Mesendoderm (in vitro differentiated cells): ENCODE measurements at regions not wholly inside any gene's neighbourhood (a gene's known extent, or its start where the extent isn't known, plus 50 kb on each side); places are given as distances from the start of the nearest gene placed in this dataset.

ENCODE experiments used
- DNase-seq: peaks from one replicate; pipeline ENCODE4 v3.0.0; 2013
- H2AK5ac ChIP-seq: 2 replicates; pipeline ENCODE4 v1.6.1; 2013; ENCODE audit warnings: low read length, inconsistent platforms
- H2BK120ac ChIP-seq: 2 replicates; pipeline ENCODE4 v1.6.1; 2013; ENCODE audit warnings: low read depth, mild to moderate bottlenecking, low read length, moderate library complexity, mixed read lengths
- H2BK15ac ChIP-seq: replicated peaks from 2 replicates; pipeline ENCODE4 v1.6.1; 2013; ENCODE audit warnings: low read depth, mild to moderate bottlenecking, moderate library complexity
- H2BK5ac ChIP-seq: 2 replicates; pipeline ENCODE4 v1.6.1; 2013; ENCODE audit warnings: low read length, inconsistent platforms
- H3K18ac ChIP-seq: 2 replicates; pipeline ENCODE4 v1.6.1; 2013; ENCODE audit warnings: mild to moderate bottlenecking, low read length, mixed read lengths
- H3K23ac ChIP-seq: one replicate; pipeline ENCODE4 v1.6.1; 2013; ENCODE audit warnings: low read length
- H3K27ac ChIP-seq: 2 replicates; pipeline ENCODE4 v1.5.1; 2013; ENCODE audit warnings: low read depth, mild to moderate bottlenecking, inconsistent platforms, low read length, moderate library complexity
- H3K27me3 ChIP-seq: 2 replicates; pipeline ENCODE4 v1.6.1; 2013; ENCODE audit warnings: low read length, control low read depth, mild to moderate bottlenecking, inconsistent platforms; ENCODE audit not compliant: insufficient read depth, poor library complexity
- H3K36me3 ChIP-seq: 2 replicates; pipeline ENCODE4 v1.6.1; 2013; ENCODE audit warnings: low read length, inconsistent platforms; ENCODE audit not compliant: control insufficient read depth, insufficient read depth
- H3K4ac ChIP-seq: one replicate; pipeline ENCODE4 v1.6.1; 2013; ENCODE audit warnings: low read depth, mild to moderate bottlenecking, low read length, moderate library complexity
- H3K4me1 ChIP-seq: 2 replicates; pipeline ENCODE4 v1.6.1; 2013; ENCODE audit warnings: low read depth, low read length, inconsistent platforms; ENCODE audit not compliant: control insufficient read depth
- H3K4me2 ChIP-seq: 2 replicates; pipeline ENCODE4 v1.6.1; 2013; ENCODE audit warnings: low read length
- H3K4me3 ChIP-seq: 2 replicates; pipeline ENCODE4 v1.5.1; 2013; ENCODE audit warnings: mild to moderate bottlenecking, low read length
- H3K56ac ChIP-seq: one replicate; pipeline ENCODE4 v1.6.1; 2013; ENCODE audit warnings: low read length
- H3K79me1 ChIP-seq: 2 replicates; pipeline ENCODE4 v1.6.1; 2013; ENCODE audit warnings: low read length, inconsistent platforms
- H3K79me2 ChIP-seq: 2 replicates; pipeline ENCODE4 v1.6.1; 2013; ENCODE audit warnings: mild to moderate bottlenecking, low read length; ENCODE audit not compliant: control insufficient read depth, insufficient read depth
- H3K9ac ChIP-seq: 2 replicates; pipeline ENCODE4 v1.6.1; 2013; ENCODE audit warnings: low read length, inconsistent platforms
- H4K5ac ChIP-seq: one replicate; pipeline ENCODE4 v1.6.1; 2013; ENCODE audit warnings: low read length
- H4K8ac ChIP-seq: one replicate; pipeline ENCODE4 v1.6.1; 2013; ENCODE audit warnings: low read depth, mild to moderate bottlenecking, control low read depth, low read length, moderate library complexity
- WGBS: extraction: QIAGEN DNeasy Blood & Tissue Kit; methylation state at CpG from one replicate; pipeline ENCODE4 v1.1.7; 2013; ENCODE audit warnings: low lambda C conversion rate, missing lambda C conversion rate; ENCODE audit not compliant: insufficient coverage; ENCODE audit errors: extremely low coverage; 5-methylcytosine and 5-hydroxymethylcytosine counted together

DNA sequence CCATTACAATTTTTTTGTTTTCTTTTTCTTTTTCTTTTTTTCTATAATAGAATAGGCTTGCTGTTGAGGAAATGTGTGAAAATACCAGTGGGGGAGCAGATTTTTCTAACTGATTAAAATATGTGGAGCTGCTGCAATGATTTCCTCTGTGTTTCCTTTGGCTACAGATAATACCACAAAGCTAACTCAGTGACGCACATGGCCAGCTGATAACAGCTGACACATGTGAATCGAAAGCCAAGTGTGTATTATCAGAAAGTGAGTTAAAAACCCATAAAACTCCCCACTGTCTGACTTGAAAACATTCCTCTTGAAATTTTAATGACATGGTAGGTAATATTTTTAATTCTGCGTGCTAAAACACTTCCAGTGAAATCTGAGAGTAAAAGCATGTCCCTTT, 70.8 kb upstream of the AHI1 start:
- H3K18ac ChIP-seq = no peak overlapping the region
- H3K36me3 ChIP-seq = no peaks in the 10 kb centered on the region
- H3K4me3 ChIP-seq = no peak overlapping the region
- no peak overlapping the region for H3K27ac ChIP-seq
- H4K5ac ChIP-seq = no peak overlapping the region
- no peaks in the 10 kb centered on the region for H3K79me2 ChIP-seq
- no peaks in the 10 kb centered on the region for H3K27me3 ChIP-seq
- H3K4ac ChIP-seq = no peak overlapping the region
- H3K56ac ChIP-seq = no peak overlapping the region
- H2BK5ac ChIP-seq = no peak overlapping the region
- H3K9ac ChIP-seq = no peak overlapping the region
- no peaks in the 10 kb centered on the region for H3K79me1 ChIP-seq
- no peak overlapping the region for H2BK15ac ChIP-seq
- no peak overlapping the region for H3K23ac ChIP-seq
- H4K8ac ChIP-seq = no peak overlapping the region
- WGBS = no CpG with 5 or more reads among the region's 3 CpGs
- peak; percentile 32 for DNase-seq
- no peaks in the 10 kb centered on the region for H3K4me1 ChIP-seq
- H2BK120ac ChIP-seq = no peak overlapping the region
- no peak overlapping the region for H3K4me2 ChIP-seq
- no peak overlapping the region for H2AK5ac ChIP-seq

- Histone ChIP-seq H2BK5ac (no peak overlapping the region), H3K27me3 (no peaks in the 10 kb centered on the region), H3K4me3 (no peak overlapping the region), H3K79me1 (no peaks in the 10 kb centered on the region), H3K79me2 (no peaks in the 10 kb centered on the region), H3K56ac (no peak overlapping the region), H2AK5ac (no peak overlapping the region), H3K4me2 (no peak overlapping the region), H3K4ac (no peak overlapping the region), H3K18ac (no peak overlapping the region), H3K23ac (no peak overlapping the region), H3K27ac (no peak overlapping the region), H4K5ac (no peak overlapping the region), H4K8ac (no peak overlapping the region), H2BK120ac (no peak overlapping the region), H2BK15ac (no peak overlapping the region), H3K4me1 (no peaks in the 10 kb centered on the region), H3K36me3 (no peaks in the 10 kb centered on the region), H3K9ac (no peak overlapping the region)
- no CpG with 5 or more reads among the region's 1 CpG for WGBS
- no peak for DNase-seq
Observed at GRCh38 chr6:135572051-135572450, 74.5 kb upstream of the AHI1 start.

DNA sequence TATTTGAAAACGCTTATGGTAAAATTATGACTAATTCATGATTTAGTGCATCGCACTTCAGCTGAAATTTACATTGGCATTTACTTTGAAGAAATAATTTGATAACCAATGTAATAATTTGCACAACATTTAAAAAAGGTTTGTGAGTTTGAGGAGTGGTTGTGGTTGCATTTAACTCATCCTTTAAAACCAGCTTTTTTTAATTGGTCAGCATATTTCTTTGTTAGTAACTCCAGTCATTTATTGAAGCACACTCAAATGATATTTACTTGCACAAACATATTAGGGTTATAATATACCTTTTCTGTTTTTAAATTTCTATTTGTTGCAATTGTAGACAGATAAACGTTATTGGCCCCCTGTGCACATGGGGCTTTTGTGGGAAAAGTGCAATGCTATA, 78.1 kb upstream of the AHI1 start:
- WGBS = no CpG with 5 or more reads among the region's 3 CpGs
- no peak for DNase-seq
- H4K8ac ChIP-seq = no peak overlapping the region
- no peak overlapping the region for H3K4me2 ChIP-seq
- no peaks in the 10 kb centered on the region for H3K4me1 ChIP-seq
- H2BK120ac ChIP-seq = no peak overlapping the region
- no peak overlapping the region for H3K27ac ChIP-seq
- no peak overlapping the region for H3K4ac ChIP-seq
- no peaks in the 10 kb centered on the region for H3K36me3 ChIP-seq
- no peak overlapping the region for H4K5ac ChIP-seq
- no peaks in the 10 kb centered on the region for H3K79me2 ChIP-seq
- no peak overlapping the region for H2BK15ac ChIP-seq
- H3K4me3 ChIP-seq = no peak overlapping the region
- no peak overlapping the region for H2AK5ac ChIP-seq
- H3K23ac ChIP-seq = no peak overlapping the region
- H3K27me3 ChIP-seq = no peaks in the 10 kb centered on the region
- H3K18ac ChIP-seq = no peak overlapping the region
- H3K9ac ChIP-seq = no peak overlapping the region
- H3K56ac ChIP-seq = no peak overlapping the region
- H2BK5ac ChIP-seq = no peak overlapping the region
- no peaks in the 10 kb centered on the region for H3K79me1 ChIP-seq

GRCh38 chr6:135576055-135576454, 78.5 kb upstream of the AHI1 start:
- no CpG with 5 or more reads among the region's 1 CpG for WGBS
- Histone ChIP-seq H4K5ac (no peak overlapping the region), H2AK5ac (no peak overlapping the region)

DNA sequence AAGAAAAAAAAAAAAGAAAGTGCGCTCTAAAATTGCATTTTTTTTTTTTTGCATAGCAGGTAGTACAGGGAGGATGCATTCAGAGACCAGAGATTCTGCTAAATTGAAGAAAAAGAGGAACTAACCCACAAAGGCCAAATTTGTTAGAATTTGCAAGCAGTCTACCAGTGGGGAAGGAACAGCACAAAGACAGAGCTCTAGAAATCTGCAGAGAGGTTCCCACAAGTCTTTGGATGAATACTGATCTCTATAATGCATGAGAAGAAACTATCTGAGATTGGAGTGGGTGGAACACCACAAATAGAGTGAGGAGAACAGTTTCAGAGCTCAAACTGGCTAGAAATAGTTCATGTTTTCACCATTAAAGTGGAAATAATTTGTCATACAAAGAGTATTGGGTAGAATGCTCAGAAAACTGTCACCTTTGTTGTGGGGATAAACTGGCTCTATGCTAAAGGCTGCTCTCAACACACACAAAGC, 79.6 kb upstream of the AHI1 start:
- Histone ChIP-seq H3K79me1 (no peaks in the 10 kb centered on the region), H3K4me1 (no peaks in the 10 kb centered on the region), H2AK5ac (no peak overlapping the region), H3K18ac (no peak overlapping the region), H3K9ac (no peak overlapping the region), H4K8ac (no peak overlapping the region), H3K4ac (no peak overlapping the region), H3K4me3 (no peak overlapping the region), H3K4me2 (no peak overlapping the region), H3K56ac (no peak overlapping the region), H3K36me3 (no peaks in the 10 kb centered on the region), H3K27me3 (no peaks in the 10 kb centered on the region), H2BK5ac (no peak overlapping the region), H3K23ac (no peak overlapping the region), H2BK120ac (no peak overlapping the region), H3K27ac (no peak overlapping the region), H4K5ac (no peak overlapping the region), H2BK15ac (no peak overlapping the region), H3K79me2 (no peaks in the 10 kb centered on the region)
- DNase-seq = no peak
- no CpG with 5 or more reads among the region's 1 CpG for WGBS

More at GRCh38 chr6:135576055-135576454, 78.5 kb upstream of the AHI1 start:
- Histone ChIP-seq H2BK5ac (no peak overlapping the region), H3K79me2 (no peaks in the 10 kb centered on the region), H4K8ac (no peak overlapping the region), H3K27me3 (no peaks in the 10 kb centered on the region), H3K79me1 (no peaks in the 10 kb centered on the region), H2BK120ac (no peak overlapping the region), H3K4me2 (no peak overlapping the region), H3K36me3 (no peaks in the 10 kb centered on the region), H3K23ac (no peak overlapping the region), H3K18ac (no peak overlapping the region), H3K27ac (no peak overlapping the region), H2BK15ac (no peak overlapping the region), H3K4me3 (no peak overlapping the region), H3K9ac (no peak overlapping the region), H3K4me1 (no peaks in the 10 kb centered on the region), H3K56ac (no peak overlapping the region), H3K4ac (no peak overlapping the region)
- DNase-seq = no peak

- Histone ChIP-seq H2AK5ac (no peak overlapping the region), H2BK120ac (no peak overlapping the region), H2BK5ac (no peak overlapping the region), H3K56ac (no peak overlapping the region), H3K9ac (no peak overlapping the region), H3K4me2 (no peak overlapping the region), H3K27ac (no peak overlapping the region), H3K36me3 (no peaks in the 10 kb centered on the region), H3K4me3 (no peak overlapping the region), H2BK15ac (no peak overlapping the region), H3K18ac (no peak overlapping the region), H3K4ac (no peak overlapping the region), H3K27me3 (no peaks in the 10 kb centered on the region), H3K23ac (no peak overlapping the region), H4K8ac (no peak overlapping the region), H3K79me1 (no peaks in the 10 kb centered on the region), H4K5ac (no peak overlapping the region), H3K4me1 (no peaks in the 10 kb centered on the region), H3K79me2 (no peaks in the 10 kb centered on the region)
- DNase-seq = no peak
- no CpG with 5 or more reads among the region's 3 CpGs for WGBS
Observed at GRCh38 chr6:135578976-135579375, 81.4 kb upstream of the AHI1 start.
